Left lung (tissue), 4 donors: ENCODE measurements at regions not wholly inside any gene's neighbourhood (a gene's known extent, or its start where the extent isn't known, plus 50 kb on each side); places are given as distances from the start of the nearest gene placed in this dataset.

Experiments
- ATAC-seq: fragments of 200-7000 bp; cut with Tn5 transposase; one replicate; pipeline ENCODE4 v1.9.1; 2020; ENCODE audit warnings: moderate library complexity
- DNase-seq, 4 donors: peaks; one replicate each; pipeline ENCODE4 v3.0.0-alpha.2; 2013 to 2020
- H3K27ac ChIP-seq, 2 donors: fragments of 200-600 bp; sonication (generic) in 1 of 2; one replicate each; pipeline versions ENCODE4 v1.5.0 to v1.8.0; 2020 to 2021
- H3K27me3 ChIP-seq, 2 donors: fragments of 200-600 bp; sonication (generic) in 1 of 2; one replicate each; pipeline versions ENCODE4 v1.5.0 to v1.8.0; 2020 to 2021
- H3K36me3 ChIP-seq, 2 donors: fragments of 200-600 bp; sonication (generic) in 1 of 2; one replicate each; pipeline versions ENCODE4 v1.5.0 to v1.8.0; 2020 to 2021
- H3K4me1 ChIP-seq, 2 donors: fragments of 200-600 bp; one replicate each; pipeline ENCODE4 v1.8.0; 2021
- H3K4me3 ChIP-seq, 2 donors: fragments of 200-600 bp; sonication (generic) in 1 of 2; one replicate each; pipeline versions ENCODE4 v1.5.0 to v1.8.0; 2020 to 2021; ENCODE audit warnings: mild to moderate bottlenecking in 1 of 2
- H3K9me3 ChIP-seq, 2 donors: fragments of 200-600 bp; sonication (generic) in 1 of 2; one replicate each; pipeline versions ENCODE4 v1.5.0 to v1.8.0; 2020 to 2021
- intact Hi-C, 2 donors: fragments of 100-400 bp; cut with DNase I; formaldehyde crosslinking; loops; one replicate each; pipeline versions ENCODE4 v1.11.2 to v1.14.2; 2022
- TF ChIP-seq, protein P1 (sequence below), 2 donors: fragments of 200-600 bp; sonication (generic) in 1 of 2; IDR thresholded peaks; one replicate each; pipeline versions ENCODE4 v1.5.0 to v1.8.0; 2021; ENCODE audit warnings: antibody characterized with exemption in 2 of 2
- donor health status: DM: no; HTN: yes; CAD: no.
- donor health status: DM: no; HTN: no; CAD: no.

DNA sequence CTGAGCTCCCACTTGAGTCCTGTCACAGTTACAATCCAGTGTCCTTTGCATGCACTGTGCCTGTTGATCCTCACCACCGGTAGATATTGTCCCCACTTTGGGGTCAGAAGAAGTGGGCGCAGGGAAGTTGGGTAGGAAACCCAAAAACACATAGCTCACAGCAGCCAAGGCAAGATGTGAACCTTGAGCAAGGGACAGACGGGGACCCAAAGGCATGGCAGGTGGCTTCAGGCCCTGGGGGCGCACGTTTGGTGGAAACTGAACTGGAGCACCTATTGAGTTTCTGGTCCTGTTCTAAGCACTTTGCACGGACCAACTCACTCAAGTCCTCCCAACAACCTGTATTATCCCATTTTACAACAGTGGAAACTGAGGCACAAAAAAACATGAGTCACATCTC, 82.8 kb upstream of the ZNF716 start:
- intact Hi-C loops, result no loop called here
- ATAC-seq, result no peak
- TF ChIP-seq, protein P1, sequence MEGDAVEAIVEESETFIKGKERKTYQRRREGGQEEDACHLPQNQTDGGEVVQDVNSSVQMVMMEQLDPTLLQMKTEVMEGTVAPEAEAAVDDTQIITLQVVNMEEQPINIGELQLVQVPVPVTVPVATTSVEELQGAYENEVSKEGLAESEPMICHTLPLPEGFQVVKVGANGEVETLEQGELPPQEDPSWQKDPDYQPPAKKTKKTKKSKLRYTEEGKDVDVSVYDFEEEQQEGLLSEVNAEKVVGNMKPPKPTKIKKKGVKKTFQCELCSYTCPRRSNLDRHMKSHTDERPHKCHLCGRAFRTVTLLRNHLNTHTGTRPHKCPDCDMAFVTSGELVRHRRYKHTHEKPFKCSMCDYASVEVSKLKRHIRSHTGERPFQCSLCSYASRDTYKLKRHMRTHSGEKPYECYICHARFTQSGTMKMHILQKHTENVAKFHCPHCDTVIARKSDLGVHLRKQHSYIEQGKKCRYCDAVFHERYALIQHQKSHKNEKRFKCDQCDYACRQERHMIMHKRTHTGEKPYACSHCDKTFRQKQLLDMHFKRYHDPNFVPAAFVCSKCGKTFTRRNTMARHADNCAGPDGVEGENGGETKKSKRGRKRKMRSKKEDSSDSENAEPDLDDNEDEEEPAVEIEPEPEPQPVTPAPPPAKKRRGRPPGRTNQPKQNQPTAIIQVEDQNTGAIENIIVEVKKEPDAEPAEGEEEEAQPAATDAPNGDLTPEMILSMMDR (IDR thresholded peaks at IDR 0.05), result no peak
- no peak overlapping the region for H3K27ac ChIP-seq
- no peak for DNase-seq
- no peaks in the 10 kb centered on the region for H3K36me3 ChIP-seq
- no peak overlapping the region for H3K4me3 ChIP-seq
- no peaks in the 10 kb centered on the region for H3K27me3 ChIP-seq
- peaks cover 0 to 87% of the 10 kb centered on the region in 2 donors for H3K9me3 ChIP-seq
- H3K4me1 ChIP-seq, result no peaks in the 10 kb centered on the region

DNA sequence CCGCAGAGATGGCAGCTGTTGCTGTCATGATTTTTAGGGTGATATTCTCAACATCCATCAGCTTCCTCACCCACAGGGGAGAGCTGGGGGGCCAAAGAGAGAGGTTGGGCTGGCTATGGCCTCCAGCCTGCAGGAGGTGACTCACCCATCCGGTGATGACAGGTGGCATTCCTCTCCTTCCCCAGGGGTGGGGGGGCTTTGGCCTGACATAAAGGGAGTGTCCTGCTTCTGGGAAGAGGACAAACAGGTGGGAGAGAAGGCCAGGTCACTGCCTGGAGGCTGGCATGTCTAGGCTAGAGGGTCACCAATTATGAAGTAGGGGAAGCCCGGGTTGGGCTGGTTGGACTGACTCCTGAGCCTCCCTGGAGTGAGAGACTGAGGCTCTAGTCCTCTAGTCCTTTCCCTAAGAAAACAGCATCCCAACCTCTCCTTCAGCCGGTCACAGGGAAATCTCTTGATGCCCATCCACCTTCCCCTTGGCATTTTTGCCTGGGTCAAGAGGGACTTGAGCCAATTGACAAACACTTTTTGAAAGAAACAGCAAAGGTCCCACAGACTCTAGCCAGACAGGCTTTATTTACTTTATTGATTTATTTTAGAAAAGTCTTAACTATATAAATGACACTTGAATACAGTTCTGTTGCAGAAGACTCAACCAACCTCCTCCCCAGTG, 79.8 kb upstream of the ZNF716 start:
- ATAC-seq (no peak), DNase-seq (no peak)
- no peaks in the 10 kb centered on the region for H3K4me1 ChIP-seq
- H3K4me3 ChIP-seq, result no peak overlapping the region
- H3K36me3 ChIP-seq, result no peaks in the 10 kb centered on the region
- H3K27me3 ChIP-seq, result no peaks in the 10 kb centered on the region
- TF ChIP-seq, protein P1 (IDR thresholded peaks at IDR 0.05), result no peak
- peaks cover 0 to 87% of the 10 kb centered on the region in 2 donors for H3K9me3 ChIP-seq
- no peak overlapping the region for H3K27ac ChIP-seq
- intact Hi-C loops, result no loop called here

DNA sequence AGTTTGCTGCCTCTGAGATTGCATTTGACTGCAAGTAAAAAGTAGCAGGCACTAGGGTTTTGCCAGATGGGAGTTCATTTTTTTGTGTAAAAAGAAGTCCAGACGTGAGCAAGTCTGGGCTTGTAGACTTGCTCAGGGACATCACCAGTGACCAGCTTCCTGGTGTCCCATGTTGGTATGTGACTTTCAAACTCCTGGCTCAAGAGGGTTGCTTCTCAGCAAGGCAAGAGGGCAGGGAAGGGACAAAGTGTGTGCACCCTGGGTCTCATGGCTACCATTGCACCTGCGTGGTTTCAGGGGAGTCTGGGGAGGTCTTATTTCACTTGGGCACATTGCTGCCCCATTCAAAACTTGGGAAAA, 79.3 kb upstream of the ZNF716 start:
- H3K4me3 ChIP-seq, result no peak overlapping the region
- no peaks in the 10 kb centered on the region for H3K4me1 ChIP-seq
- TF ChIP-seq, protein P1 (IDR thresholded peaks at IDR 0.05), result no peak
- peaks cover 0 to 86% of the 10 kb centered on the region in 2 donors for H3K9me3 ChIP-seq
- H3K27ac ChIP-seq, result no peak overlapping the region
- ATAC-seq, result no peak
- no peaks in the 10 kb centered on the region for H3K27me3 ChIP-seq
- H3K36me3 ChIP-seq, result no peaks in the 10 kb centered on the region
- DNase-seq, result no peak
- intact Hi-C loops, result no loop called here

DNA sequence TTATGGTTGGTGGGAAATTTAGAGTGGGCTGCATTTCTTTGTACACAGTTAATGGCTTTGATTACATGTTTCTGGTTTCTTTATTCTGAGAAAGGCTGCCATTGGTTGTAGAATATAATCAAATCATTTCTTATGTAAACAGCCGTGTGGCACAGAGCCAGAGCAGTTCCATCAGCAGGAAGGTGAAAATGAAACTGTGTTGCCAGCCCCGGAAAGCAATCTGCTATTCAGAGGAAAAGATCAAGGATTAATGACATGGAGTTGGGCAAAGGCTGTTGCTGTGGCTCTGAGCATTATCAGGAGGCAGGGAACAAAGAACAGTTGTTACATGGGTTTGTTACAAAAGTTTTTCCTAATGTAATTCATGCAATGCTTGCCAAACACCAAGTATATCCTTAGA, 74.2 kb upstream of the ZNF716 start:
- no peak overlapping the region for H3K27ac ChIP-seq
- intact Hi-C loops, result no loop called here
- no peak for ATAC-seq
- no peaks in the 10 kb centered on the region for H3K4me1 ChIP-seq
- TF ChIP-seq, protein P1 (IDR thresholded peaks at IDR 0.05), result no peak
- no peak overlapping the region for H3K4me3 ChIP-seq
- no peaks in the 10 kb centered on the region for H3K36me3 ChIP-seq
- H3K9me3 ChIP-seq, result peaks cover 0 to 82% of the 10 kb centered on the region in 2 donors
- H3K27me3 ChIP-seq, result no peaks in the 10 kb centered on the region
- no peak for DNase-seq

DNA sequence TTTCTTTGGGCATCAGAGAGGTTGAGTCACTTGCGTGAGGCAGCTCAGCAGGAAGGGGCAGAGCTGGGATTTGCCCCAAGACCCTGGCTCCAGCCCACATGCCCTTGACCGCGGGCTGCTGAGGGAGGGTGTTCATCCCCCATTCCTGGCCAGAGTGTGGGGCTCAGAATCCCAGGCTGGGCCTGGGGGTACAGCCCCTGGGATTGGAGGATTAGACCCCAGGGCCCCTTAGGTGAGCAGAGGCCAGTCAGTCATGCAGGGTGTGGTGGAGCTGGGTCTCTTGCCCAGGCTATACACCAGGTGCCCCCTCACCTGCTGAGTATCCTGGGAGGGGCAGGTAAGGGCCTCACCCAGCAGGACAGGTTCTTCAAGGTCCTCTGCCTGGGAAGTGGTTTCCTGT, 68.4 kb upstream of the ZNF716 start:
- TF ChIP-seq, protein P1 (IDR thresholded peaks at IDR 0.05), result no peak
- no peak overlapping the region for H3K27ac ChIP-seq
- intact Hi-C loops, result no loop called here
- DNase-seq, result no peak
- H3K9me3 ChIP-seq, result peaks cover 0 to 81% of the 10 kb centered on the region in 2 donors
- ATAC-seq, result no peak
- H3K36me3 ChIP-seq, result no peaks in the 10 kb centered on the region
- no peaks in the 10 kb centered on the region for H3K4me1 ChIP-seq
- no peaks in the 10 kb centered on the region for H3K27me3 ChIP-seq
- H3K4me3 ChIP-seq, result no peak overlapping the region
